Caki2 (cell line): ENCODE measurements at regions not wholly inside any gene's neighbourhood (a gene's known extent, or its start where the extent isn't known, plus 50 kb on each side); places are given as distances from the start of the nearest gene placed in this dataset.
"Not testable (repeated sequence)": the region's sequence is repeated elsewhere in the genome, so short reads cannot be mapped to it uniquely, and the experiment has no call there.

ENCODE experiments used
- DNase-seq: peaks from one replicate; pipeline ENCODE4 v3.0.0-alpha.2; 2015; ENCODE audit warnings: low read depth
- in situ Hi-C: cut with HindIII; loops from 2 replicates; pipeline ENCODE4 v1.10.0; 2016; ENCODE audit warnings: low sequenced_read_pairs, low pct_unique_long_range_greater_than_20kb, mixed read lengths

DNA sequence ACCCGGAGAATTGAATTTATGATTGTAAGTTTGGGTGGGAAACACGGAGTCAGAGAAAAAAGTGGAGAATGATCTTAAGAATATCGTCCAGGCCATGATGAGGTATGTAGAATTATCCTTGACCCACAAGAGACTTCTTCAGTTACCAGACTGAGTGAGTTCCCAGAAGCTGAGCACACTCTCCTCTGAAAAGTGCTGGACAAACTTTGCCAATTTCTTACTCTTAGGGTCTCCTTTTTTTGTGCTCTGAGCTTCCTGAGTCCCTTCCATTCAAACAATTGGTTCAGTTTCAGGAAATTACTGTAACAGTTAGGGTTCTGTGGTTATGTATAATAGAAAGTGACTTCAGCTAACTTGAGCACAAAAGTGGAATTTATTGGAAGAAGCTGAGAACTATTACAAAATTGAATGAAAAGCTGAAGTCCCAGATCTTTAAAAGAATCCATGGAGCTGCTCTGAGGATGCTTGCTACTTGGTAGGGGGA, 50.6 kb upstream of the EHBP1 start:
- in situ Hi-C loops, result no loop called here
- no peak for DNase-seq

DNA sequence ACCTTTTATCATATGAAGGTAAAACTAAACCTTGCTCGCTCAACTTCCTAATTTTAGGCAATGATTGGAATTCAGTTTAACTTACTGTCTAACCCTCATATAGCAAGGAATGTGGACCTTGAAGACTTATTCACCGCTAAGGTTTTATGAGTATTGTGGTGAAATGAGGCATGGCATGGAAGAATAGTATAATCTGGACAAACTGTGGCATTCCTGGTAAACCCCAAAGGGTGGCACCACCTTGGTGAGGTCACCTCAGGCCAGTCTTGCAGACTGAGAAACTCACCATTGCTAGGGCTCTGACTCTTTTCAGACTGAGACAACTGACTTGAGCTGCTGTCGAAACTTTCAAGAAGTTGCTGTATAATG, 51.1 kb upstream of the EHBP1 start:
- in situ Hi-C loops, result no loop called here
- no peak for DNase-seq

DNA sequence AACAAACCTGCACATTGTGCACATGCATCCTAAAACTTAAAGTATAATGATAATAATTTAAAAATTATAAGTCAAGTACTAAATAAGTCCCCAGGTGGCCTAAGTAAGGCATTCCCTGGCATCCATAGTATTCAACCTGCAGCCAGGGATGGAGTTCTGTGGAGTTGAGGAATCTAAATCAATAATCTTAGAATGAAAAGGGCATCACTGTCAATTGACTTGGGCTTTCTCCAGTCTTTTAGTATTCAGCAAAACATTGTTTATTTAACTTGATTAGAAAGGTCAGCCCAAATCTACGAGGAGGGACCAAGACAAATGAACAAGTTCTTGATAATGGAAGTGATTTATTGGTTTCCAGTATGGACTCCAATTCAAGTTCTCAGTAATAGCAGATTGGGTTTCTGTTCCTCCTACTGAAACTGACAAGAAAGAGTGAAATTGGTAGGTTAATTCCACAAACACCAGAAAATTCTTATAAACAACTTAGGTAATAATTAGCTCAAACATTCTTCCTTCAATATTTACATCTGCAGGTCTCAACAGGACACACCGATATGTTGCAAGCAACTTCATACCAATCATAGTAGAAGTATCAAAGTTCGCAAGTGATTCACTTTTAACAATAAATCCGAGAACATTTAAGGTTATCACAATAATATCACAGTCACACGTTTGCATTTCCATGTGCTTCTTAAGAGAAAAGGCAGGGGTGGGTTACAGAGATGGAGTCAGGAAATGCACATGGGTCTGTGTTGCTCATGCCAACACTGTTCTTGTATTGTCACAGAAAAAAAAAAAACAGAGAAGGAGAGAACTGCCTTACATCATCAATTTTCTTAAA, 51.7 kb upstream of the EHBP1 start:
- peak; percentile 97 for DNase-seq
- in situ Hi-C loops, result no loop called here

DNA sequence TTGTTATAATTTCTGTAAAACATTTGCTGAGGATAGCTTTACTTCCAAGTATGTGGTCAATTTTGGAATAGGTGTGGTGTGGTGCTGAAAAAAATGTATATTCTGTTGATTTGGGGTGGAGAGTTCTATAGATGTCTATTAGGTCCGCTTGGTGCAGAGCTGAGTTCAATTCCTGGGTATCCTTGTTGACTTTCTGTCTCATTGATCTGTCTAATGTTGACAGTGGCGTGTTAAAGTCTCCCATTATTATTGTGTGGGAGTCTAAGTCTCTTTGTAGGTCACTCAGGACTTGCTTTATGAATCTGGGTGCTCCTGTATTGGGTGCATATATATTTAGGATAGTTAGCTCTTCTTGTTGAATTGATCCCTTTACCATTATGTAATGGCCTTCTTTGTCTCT, 56.4 kb upstream of the EHBP1 start:
- in situ Hi-C loops, result not testable (repeated sequence)

DNA sequence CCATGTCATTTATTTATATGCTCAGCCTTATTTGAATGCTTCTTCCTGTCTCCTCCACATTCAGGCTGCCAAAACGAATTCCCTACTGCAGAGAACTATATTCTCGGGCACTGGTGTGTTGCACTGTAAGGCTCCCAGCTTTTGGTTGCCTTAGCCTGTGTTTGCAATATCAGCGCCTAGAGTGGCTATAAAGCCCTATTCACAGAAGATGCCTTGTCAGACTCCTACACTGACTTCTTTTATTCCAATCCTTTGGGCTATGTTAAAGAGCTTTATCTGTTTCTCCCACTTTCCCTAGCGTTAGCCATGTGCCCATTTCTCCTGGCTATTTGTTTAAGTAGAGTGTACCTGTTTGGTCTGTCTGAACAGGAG, 62.4 kb upstream of the EHBP1 start:
- in situ Hi-C loops, result no loop called here
- DNase-seq, result no peak

More for the DNA sequence above, 56.4 kb upstream of the EHBP1 start:
- not testable (repeated sequence) for DNase-seq

DNA sequence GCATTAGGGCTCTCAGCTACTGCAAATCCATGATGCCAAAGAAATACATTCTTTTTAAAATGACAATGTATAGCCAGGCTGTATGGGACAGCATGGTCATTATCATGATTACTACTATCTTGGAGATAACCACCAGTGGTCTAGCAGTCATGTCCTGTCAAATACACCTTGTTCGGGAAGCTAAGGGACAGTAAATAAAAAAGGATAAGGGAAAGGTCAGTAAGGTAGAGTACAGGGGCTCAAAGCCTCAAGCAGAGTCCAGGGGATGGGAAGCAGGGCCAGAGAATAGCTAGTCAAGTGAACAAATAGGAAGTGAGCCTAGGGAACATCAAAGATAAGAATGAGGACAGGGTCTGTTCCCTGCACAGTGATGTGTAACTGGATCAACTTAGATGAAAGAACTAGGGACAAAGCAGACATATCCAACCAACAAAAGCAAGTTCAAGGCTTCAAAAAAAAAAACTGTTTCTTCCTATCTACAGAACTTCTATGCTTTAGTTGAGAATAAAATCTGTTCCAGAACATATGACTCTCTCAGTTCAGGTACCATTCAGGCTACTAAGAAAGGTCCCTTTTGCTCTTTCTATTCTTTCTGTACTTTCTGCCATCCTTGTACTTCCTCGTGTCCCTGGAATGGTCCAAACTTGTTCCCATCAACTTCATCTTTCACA, 62.9 kb upstream of the EHBP1 start:
- no peak for DNase-seq
- in situ Hi-C loops, result no loop called here

DNA sequence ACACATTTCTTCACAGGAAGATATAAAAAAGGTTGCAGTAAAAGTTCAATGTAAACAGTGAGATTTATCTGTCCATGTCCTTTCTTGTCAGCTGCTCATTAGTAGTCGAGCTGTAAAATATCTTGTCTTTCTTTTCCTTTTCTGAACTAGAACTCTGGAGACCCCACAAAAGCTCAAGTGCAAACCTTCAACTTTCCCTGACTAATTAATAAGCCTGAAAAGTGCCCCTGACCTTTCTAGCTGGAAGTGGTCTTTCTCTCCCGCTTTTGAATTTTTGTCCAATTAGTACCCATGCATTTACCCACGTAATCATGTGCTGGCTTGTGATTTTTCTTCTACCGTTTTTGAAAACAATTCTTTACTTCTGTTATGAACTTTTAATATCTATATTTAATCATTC, 63.6 kb upstream of the EHBP1 start:
- no peak for DNase-seq
- in situ Hi-C loops, result no loop called here

DNA sequence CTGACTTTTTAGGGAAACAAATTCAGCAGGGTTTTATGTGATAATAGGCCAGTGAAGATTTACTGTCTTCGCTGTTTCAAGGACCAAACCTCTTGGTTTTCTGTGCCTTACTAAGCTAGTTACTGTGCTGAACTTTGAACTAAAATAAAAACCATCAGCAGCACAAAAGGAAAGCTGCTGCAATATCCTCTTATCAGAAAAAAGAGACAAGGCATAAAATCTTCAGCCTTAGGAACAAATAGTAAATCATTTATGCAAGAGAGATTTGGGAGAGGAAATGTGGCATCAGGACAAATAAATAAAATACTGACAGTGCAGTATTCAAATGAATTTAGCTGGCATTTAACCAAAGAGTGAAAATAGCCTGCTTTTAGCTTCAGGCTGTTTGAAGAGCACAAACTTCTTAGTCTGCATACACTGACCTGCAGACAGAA, 64.1 kb upstream of the EHBP1 start:
- peak; percentile 44 for DNase-seq
- in situ Hi-C loops, result no loop called here

DNA sequence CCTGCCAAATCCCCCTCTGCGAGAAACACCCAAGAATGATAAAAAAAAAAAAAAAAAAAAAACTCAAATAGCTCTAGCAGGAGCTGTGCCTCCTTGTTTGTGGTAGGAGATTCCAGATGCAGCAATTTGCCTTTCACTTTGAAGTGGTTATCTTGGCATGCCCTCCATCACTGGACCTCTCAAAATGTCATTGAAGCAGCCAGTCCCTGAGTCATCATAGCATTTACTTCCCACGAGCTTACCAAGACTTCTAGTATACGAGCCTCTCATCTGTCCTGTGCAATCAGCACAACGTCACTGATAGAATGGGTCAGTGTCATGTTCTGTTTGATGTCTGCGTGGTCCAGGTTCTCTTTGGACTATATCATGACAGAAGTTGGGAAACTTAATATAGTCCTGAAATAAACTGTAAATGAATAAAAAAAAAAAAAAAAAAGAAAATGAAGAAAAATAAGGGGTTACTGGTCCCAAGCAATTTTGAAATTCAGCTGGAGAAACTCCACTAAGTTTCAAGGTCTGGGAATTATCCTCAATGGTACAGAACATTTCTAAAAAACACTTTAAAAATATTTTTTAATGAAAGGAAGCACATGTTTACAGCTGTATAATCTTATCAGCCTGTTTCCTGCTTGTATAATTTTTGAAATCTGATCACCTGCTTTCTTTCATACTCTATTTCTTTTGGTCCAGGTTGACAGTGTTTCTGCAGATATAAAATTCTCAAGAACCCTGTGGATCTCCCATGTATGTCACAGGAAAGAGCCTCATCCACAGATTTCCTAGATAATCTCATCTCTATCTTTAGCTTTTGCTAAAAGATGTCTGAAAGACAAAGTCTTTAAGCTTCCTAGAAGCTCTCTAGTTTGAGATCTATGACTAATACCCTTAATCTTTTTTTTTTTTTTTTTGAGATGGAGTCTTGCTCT, 74.1 kb upstream of the EHBP1 start:
- no peak for DNase-seq
- in situ Hi-C loops, result no loop called here

DNA sequence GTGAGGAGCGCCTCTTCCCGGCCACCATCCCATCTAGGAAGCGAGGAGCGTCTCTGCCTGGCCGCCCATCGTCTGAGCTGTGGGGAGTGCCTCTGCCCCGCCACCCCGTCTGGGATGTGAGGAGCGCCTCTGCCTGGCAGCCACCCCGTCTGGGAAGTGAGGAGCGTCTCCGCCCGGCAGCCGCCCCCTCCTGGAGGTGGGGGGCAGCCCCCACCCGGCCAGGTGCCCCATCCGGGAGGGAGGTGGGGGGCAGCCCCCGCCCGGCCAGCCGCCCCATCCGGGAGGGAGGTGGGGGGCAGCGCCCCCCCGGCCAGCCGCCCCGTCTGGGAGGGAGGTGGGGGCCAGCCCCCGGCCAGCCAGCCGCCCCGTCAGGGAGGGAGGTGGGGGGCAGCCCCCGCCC, 75.3 kb upstream of the EHBP1 start:
- in situ Hi-C loops, DNase-seq: not testable (repeated sequence)

DNA sequence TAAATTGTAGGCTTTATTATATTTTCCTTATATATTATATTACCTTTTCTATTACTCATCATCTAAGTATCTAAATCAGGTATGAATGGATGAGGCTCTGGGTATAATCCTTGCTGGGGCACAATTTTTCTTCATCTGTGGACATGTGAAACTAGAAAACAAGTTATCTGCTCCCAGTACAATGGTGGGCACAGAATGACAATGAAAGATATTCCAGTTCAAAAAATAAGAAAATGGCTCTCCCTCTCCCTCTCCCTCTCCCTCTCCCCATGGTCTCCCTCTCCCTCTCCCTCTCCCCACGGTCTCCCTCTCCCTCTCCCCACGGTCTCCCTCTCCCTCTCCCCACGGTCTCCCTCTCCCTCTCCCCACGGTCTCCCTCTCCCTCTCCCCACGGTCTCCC, 76.2 kb upstream of the EHBP1 start:
- in situ Hi-C loops, DNase-seq: not testable (repeated sequence)

DNA sequence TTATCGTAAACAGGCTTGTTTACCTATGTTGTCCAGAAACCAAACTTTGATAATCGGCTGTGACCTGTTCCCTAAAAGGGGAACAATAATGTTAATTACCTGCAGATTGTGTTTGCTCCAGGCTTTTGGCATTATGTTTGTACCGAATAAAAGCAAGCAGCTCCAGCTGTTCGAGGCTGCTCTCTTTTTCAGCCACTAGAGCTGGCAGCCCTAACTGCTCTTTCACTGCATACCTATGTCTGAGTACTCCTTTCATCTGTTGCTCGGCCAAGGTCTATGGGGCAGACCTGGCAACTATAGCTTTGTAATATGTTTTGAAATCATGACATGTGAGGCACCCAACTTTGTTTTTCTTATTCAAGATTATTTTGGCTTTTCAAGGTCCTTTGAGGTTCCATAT, 77.8 kb upstream of the EHBP1 start:
- DNase-seq, result no peak
- in situ Hi-C loops, result no loop called here

DNA sequence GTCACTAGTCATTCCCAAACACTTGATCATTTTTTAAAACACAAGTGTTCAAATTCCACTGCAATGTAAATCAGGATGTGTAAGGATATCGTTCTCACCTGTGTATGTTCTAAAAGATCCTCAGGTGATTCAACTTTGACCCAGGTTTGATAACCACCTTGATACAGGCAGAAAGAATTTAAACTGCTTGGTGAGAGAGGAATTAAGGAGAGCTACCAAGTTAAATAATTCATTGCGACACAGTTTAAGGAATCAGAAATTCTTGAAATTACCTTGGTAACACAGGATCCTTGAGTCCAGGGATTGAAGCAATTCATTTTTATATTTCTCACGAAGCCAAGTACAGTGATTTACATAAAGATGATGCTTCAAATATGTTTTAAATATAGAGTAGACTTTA, 80.7 kb upstream of the EHBP1 start:
- in situ Hi-C loops, result no loop called here
- DNase-seq, result no peak

DNA sequence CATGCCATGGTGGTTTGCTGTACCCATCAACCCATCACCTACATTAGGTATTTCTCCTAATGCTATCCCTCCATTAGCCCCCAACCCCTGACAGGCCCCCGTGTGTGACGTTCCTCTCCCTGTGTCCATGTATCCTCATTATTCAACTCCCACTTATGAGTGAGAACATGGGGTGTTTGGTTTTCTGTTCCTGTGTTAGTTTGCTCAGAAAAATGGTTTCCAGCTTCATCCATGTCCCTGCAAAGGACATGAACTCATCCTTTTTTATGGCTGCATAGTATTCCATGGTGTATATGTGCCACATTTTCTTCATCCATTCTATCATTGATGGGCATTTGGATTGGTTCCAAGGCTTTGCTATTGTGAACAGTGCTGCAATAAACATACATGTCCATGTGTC, 89.0 kb upstream of the EHBP1 start:
- in situ Hi-C loops, DNase-seq: not testable (repeated sequence)

DNA sequence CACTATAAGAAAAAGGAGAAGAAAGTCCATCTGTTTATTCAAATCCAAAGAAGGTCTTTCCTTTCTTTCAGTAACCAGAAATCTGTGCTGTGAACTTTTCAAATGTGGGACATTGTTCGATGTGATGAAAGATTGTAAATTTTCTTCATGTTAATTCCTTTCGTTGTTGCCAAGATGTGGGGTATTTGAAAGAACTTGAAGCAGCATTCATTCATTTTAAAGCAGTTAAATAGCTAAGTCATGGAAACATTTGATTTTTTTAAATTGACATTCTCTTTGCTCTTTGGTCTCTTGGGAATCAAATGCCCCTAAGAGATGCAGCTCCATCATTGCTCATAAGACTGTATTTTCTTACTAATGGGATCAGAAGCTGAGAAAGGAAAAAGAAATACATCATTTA, 93.7 kb upstream of the EHBP1 start:
- in situ Hi-C loops, result no loop called here
- no peak for DNase-seq

DNA sequence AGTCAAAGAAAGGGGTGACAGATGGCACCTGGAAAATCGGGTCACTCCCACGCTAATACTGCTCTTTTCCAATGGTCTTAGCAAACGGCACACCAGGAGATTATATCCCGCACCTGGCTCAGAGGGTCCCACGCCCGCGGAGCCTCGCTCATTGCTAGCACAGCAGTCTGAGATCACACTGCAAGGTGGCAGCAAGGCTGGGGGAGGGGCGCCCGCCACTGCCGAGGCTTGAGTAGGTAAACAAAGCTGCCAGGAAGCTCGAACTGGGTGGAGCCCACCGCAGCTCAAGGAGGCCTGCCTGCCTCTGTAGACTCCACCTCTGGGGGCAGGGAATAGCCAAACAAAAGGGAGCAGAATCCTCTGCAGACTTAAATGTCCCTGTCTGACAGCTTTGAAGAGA, 99.5 kb upstream of the TMEM17 start:
- DNase-seq, in situ Hi-C loops: not testable (repeated sequence)

DNA sequence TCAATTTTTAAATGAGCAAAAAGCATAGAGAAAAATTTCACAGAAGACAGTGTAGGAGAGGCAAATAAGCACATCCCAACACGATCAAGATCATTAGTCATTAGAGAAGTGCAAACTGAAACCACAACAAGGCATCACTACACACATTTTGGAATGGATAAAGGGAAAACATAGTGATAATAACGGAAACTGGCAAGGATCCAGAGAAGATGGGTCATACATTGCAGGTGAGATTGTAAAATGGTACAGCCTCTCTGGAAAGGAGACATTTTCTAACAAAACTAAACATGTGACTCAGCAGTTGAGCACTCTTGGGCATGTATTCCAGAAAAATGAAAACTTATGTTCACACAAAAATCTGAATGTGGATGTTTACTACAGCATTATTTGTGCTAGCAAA, 98.3 kb upstream of the TMEM17 start:
- no peak for DNase-seq
- in situ Hi-C loops, result no loop called here

DNA sequence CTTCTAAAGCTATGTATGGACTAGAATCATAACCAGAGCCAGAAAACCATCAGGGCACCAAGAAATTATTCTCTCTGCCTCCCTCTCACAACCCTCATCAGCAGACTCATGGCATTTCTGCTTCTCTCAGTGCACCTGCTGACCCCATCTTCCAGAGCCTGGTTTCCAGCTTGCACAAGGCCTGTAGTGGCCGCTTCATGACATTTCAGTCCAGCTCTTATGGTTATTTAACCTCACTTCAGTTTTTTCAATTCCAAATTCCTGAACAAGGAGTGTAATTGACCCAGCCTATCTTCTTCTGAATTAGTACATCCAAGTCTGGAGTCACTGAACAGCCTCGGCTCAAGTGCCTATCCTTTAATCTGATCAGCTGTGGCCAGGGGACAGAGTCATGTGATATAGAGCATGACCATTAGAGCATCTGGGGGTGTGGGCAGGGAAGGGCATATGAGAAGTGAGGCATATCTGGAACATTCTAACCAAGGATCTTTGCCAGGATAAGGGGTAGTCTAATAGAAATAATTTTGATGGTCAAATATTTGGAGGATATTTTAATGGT, 97.2 kb upstream of the TMEM17 start:
- no peak for DNase-seq
- in situ Hi-C loops, result no loop called here
